Mucosa of descending colon (tissue), 3 donors: ENCODE measurements at regions not wholly inside any gene's neighbourhood (a gene's known extent, or its start where the extent isn't known, plus 50 kb on each side); places are given as distances from the start of the nearest gene placed in this dataset.

Source experiments
- ATAC-seq: fragments of 200-7000 bp; cut with Tn5 transposase; one replicate; pipeline ENCODE4 v1.9.1; 2020; ENCODE audit warnings: mild to moderate bottlenecking, moderate library complexity
- DNase-seq, 3 donors: peaks; one replicate each; pipeline ENCODE4 v3.0.0-alpha.2; 2020
- H3K36me3 ChIP-seq: fragments of 200-600 bp; one replicate; pipeline ENCODE4 v1.8.0; 2021; ENCODE audit warnings: low read depth, mild to moderate bottlenecking
- H3K4me1 ChIP-seq: fragments of 200-600 bp; one replicate; pipeline ENCODE4 v1.8.0; 2021; ENCODE audit warnings: low read depth, mild to moderate bottlenecking
- H3K4me3 ChIP-seq: fragments of 200-600 bp; one replicate; pipeline ENCODE4 v1.8.0; 2021; ENCODE audit warnings: mild to moderate bottlenecking
- H3K9me3 ChIP-seq: fragments of 200-600 bp; one replicate; pipeline ENCODE4 v1.8.0; 2021; ENCODE audit warnings: mild to moderate bottlenecking
- intact Hi-C, 2 donors: fragments of 100-400 bp; cut with DNase I in 1 of 2; cut with micrococcal nuclease in 1 of 2; formaldehyde crosslinking; loops; one replicate each; pipeline versions ENCODE4 v1.11.0 to v1.11.1; 2022; cut with DNase I, micrococcal nuclease
- TF ChIP-seq, protein P1 (sequence below): fragments of 200-600 bp; IDR thresholded peaks from one replicate; pipeline ENCODE4 v1.8.0; 2022; ENCODE audit warnings: antibody characterized with exemption, mild to moderate bottlenecking
- donor health status: DM: no; HTN: no; CAD: no; lungs with moderate emphysema.
- donor health status: DM: no; HTN: no; CAD: no.
- donor health status: DM: no; HTN: yes; CAD: no.

DNA sequence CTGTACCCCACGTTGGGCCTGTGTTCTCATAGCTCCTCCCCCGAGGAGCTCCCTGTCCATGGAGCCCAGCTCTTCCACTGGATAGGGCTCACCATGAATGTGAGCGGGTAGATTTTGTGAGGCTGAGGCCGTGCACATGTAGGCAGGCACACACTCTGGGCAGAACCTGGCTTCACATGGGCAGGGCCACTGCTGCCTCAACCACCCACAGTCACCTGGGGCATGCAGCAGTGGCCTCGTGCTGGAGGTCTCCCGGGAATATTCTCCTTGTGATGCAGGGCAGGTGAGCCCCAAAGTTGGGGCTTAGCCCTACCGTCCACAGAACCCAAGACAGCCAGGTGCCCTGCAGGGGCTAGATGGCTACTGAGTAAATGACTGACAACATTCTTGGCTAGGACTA is 116.6 kb downstream of the TMEM130 start:
- DNase-seq (no peak), ATAC-seq (no peak)
- H3K4me3 ChIP-seq = no peak overlapping the region
- H3K36me3 ChIP-seq = no peaks in the 10 kb centered on the region
- intact Hi-C loops = no loop called here
- TF ChIP-seq, protein P1, sequence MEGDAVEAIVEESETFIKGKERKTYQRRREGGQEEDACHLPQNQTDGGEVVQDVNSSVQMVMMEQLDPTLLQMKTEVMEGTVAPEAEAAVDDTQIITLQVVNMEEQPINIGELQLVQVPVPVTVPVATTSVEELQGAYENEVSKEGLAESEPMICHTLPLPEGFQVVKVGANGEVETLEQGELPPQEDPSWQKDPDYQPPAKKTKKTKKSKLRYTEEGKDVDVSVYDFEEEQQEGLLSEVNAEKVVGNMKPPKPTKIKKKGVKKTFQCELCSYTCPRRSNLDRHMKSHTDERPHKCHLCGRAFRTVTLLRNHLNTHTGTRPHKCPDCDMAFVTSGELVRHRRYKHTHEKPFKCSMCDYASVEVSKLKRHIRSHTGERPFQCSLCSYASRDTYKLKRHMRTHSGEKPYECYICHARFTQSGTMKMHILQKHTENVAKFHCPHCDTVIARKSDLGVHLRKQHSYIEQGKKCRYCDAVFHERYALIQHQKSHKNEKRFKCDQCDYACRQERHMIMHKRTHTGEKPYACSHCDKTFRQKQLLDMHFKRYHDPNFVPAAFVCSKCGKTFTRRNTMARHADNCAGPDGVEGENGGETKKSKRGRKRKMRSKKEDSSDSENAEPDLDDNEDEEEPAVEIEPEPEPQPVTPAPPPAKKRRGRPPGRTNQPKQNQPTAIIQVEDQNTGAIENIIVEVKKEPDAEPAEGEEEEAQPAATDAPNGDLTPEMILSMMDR = no peak
- H3K9me3 ChIP-seq = no peaks in the 10 kb centered on the region
- no peaks in the 10 kb centered on the region for H3K4me1 ChIP-seq

DNA sequence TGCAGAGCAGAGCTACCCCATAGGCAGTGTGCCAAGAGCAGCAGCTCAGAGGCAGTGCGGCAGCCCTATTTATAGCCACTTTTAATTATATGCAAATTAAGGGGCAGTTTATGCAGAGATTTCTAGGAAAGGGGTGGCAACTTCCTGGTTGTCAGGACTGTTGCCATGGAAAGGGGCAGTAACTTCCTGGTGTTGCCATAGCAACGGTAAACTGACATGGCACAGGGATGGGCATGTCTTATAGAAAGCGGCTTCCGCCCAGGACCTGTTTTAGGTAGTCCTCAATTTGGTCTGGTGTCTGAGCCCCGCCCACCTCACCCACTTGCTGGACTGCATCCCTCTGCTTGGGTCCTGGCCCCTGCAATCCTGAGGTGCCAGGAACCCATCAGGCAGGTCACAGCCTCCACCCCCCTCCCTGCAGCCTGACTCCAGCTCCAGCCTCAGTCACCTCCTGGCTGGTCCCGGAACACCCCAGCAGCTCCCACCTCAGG is 115.8 kb downstream of the TMEM130 start:
- intact Hi-C loops = no loop called here
- no peak for DNase-seq
- peak; percentile 47 for ATAC-seq

DNA sequence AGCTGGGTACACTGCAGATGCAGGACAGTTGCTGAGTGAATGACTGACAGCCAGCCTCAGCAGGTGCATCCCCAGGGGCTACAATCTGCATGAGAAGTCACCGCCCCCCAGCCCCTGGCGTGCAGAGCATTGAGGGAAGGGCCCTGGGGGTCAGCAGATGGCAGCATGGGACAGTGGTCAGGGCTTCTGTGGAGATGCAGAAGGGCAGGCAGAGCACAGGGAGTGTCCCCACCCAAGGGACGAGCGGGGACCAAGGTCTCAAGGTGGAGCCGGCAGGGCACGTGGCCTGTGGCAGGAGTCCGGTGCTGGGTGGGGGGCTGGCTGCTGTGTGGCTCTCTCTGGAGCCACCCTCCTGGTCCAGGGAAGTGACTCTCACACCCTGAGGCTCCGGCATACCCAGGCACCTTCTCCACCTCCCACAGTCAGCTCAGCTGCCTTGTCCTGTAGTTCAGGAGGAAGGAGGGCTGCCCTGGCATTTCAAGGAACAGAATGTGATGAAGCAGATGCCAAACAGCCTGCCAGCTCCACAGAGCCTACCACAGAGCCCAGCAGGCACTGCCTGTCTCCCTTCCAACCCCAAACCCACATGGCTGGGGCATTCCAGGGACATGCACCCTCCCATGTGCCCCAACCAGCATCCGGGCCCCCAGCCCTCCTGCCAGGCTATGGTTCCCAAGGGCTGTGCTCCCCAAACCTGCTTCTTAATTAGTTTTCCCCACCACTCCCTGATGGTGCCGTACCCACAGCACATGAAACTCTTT is 114.5 kb downstream of the TMEM130 start:
- Histone ChIP-seq H3K4me3 (no peak overlapping the region), H3K4me1 (no peaks in the 10 kb centered on the region), H3K36me3 (no peaks in the 10 kb centered on the region), H3K9me3 (no peaks in the 10 kb centered on the region)
- no peak for DNase-seq
- TF ChIP-seq, protein P1 = no peak
- intact Hi-C loops = no loop called here
- no peak for ATAC-seq

More for the DNA sequence above, 115.8 kb downstream of the TMEM130 start:
- Histone ChIP-seq H3K4me1 (no peaks in the 10 kb centered on the region), H3K9me3 (no peaks in the 10 kb centered on the region), H3K4me3 (no peak overlapping the region), H3K36me3 (no peaks in the 10 kb centered on the region)
- TF ChIP-seq, protein P1 = no peak

DNA sequence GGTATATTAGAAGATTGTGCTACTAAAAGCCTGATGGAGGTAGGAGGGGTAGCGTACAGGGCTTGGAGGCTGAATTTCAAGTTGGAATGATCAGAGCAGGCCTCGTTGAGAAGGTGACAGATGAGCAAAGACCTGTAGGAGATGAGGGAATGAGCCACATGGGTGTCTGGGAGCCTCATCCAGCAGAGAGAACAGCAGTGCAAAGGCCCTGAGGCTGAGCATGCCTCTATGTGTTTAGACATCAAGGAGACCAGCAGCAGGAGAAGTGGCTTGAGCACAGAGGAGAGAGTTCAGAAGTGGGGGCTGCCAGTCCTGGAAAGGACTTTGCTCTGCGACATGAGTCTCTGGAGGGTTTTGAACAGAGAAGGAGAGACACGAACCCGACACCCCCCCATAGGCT is 111.7 kb downstream of the TMEM130 start:
- Histone ChIP-seq H3K4me1 (no peaks in the 10 kb centered on the region), H3K36me3 (no peaks in the 10 kb centered on the region), H3K9me3 (no peaks in the 10 kb centered on the region), H3K4me3 (no peak overlapping the region)
- intact Hi-C loops = no loop called here
- ATAC-seq = no peak
- DNase-seq = no peak
- TF ChIP-seq, protein P1 = no peak

DNA sequence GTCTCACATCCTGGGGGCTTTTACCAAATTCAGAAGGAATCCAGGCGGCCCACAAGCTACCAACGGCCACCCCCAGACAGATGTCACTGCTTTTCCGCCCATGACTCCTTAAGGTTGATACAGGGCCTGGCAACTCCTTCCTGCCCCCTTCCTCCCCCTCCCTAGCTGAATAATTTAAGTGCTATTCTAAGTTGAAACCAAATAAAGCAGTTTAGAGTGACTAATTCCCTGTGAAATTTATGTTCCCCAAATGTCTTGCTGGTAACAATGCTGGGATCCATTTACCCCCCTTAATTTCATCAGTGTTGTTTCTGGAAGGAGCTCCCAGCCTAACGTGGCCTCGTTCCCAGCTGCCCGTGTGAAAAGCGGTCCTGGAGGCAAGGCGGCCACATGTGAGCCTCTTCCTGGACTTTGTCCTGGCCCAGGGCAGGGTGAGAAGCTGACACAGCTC is 109.6 kb downstream of the TMEM130 start:
- Histone ChIP-seq H3K9me3 (no peaks in the 10 kb centered on the region), H3K4me1 (no peaks in the 10 kb centered on the region), H3K36me3 (no peaks in the 10 kb centered on the region), H3K4me3 (no peak overlapping the region)
- no peak for ATAC-seq
- no peak for DNase-seq
- TF ChIP-seq, protein P1 = no peak
- intact Hi-C loops = no loop called here
